ENCODE measurements at regions not wholly inside any gene's neighbourhood (a gene's known extent, or its start where the extent isn't known, plus 50 kb on each side); places are given as distances from the start of the nearest gene placed in this dataset.

DNA sequence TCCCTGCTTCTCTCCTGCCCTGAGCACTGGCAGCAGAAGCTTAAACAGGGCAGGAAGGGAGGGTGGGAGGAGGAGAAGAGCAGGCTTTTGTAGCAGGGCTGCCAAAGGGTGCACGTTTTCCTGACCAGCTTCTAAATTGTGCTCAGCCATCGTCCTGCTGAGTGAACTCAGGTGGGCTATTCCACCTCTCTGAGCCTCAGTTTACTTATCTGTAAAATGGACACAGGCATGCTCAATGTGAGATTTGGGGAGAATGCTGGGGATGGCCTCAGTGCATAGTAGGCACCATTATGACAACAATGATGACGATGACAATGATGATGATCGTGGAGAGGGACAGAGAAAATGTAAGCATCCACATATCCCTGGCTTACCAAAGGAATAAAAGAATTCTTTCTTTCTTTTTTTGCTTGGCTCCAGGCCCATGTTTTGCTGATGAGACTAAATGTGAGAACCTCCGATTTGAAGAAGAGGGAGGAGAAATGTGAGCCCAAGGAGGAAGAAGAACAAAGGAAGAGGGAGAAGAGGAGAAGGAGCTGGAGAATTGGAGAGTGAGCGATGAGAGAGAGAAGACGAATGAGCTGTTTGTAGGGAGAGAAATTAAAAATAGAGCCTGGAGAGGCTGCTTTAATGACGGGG, 105.5 kb upstream of the MYL2 start:
- Histone ChIP-seq H3K36me3 (no peaks in the 10 kb centered on the region), H3K27me3 (peaks cover 83% of the 10 kb centered on the region), H3K27ac (no peak overlapping the region), H3K4me3 (no peak overlapping the region), H3K4me1 (no peaks in the 10 kb centered on the region), H3K9me3 (no peaks in the 10 kb centered on the region)
- TF ChIP-seq POLR2A (IDR thresholded peaks at IDR 0.05) = no peak
- TF ChIP-seq CTCF (IDR thresholded peaks at IDR 0.05) = no peak
- no peak for TF ChIP-seq EP300 (IDR thresholded peaks at IDR 0.05)
- no peak for TF ChIP-seq POLR2AphosphoS5 (IDR thresholded peaks at IDR 0.05)
- 45% methylated on average over 8 of the region's 8 CpGs for WGBS
- no peak for DNase-seq (ENCODE audit: low spot score in 2 of 2)

DNA sequence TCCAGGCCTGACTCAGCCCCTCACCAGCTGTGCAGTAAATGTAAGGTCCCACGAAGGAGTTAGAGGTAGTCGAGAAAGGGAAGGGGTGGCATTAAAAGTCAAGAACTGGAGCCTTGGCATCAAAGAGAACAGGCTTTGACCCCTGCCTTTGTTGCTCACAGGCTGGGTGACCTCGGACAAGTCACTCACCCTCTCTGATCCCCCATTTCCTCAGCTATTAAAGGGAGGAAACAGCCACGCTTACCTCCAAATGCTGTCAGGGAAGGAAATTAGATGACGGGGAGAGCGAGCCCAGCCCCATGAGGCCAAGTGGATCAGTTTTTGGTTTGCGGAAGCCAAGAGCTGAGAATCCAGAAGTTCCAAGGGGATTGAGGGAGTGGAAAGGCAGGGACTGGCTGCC, 104.9 kb upstream of the MYL2 start:
- Histone ChIP-seq H3K9me3 (no peaks in the 10 kb centered on the region), H3K27me3 (peaks cover 81% of the 10 kb centered on the region), H3K27ac (no peak overlapping the region)

DNA sequence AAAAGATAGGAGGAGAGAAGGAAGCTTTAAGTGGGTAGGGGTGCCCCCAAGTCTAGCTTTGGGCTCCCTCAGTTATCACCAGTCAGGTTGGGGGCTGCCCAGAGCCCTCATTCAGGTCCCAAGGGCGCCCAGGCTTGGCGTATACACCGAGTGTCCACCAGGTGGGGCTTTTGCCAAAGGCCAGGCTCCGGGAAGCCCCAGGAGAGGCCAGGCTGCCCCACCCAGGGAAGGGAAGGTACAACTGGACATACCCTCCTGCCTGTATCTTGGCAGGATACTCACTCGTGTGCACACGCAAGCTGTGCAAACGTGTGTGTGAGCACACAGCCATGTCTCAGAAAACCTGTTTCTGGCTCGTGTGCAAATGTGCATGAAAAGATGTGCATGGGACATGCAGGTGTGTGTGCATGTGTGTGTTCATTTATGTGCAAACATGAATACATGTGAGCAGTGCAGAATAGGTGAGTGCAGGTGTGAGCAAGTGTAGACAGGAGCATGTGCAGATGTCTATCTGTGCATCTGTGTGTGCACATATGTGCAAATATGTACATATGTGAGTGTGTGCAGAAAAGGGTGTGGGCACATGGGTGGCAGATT, 103.9 kb upstream of the MYL2 start:
- Histone ChIP-seq H3K4me1 (no peaks in the 10 kb centered on the region), H3K27ac (no peak overlapping the region), H3K9me3 (no peaks in the 10 kb centered on the region), H3K27me3 (peaks cover 76% of the 10 kb centered on the region), H3K36me3 (no peaks in the 10 kb centered on the region), H3K4me3 (no peak overlapping the region)
- 6% methylated on average over 8 of the region's 8 CpGs for WGBS
- DNase-seq (ENCODE audit: low spot score in 2 of 2) = no peak
- TF ChIP-seq CTCF (IDR thresholded peaks at IDR 0.05) (peak; percentile 1 to 50), POLR2A (IDR thresholded peaks at IDR 0.05) (no peak)

More for the DNA sequence above, 104.9 kb upstream of the MYL2 start:
- 71% methylated on average over 7 of the region's 7 CpGs for WGBS
- TF ChIP-seq POLR2AphosphoS5 (IDR thresholded peaks at IDR 0.05) (no peak), CTCF (IDR thresholded peaks at IDR 0.05) (no peak), EP300 (IDR thresholded peaks at IDR 0.05) (no peak), POLR2A (IDR thresholded peaks at IDR 0.05) (no peak)
- DNase-seq (ENCODE audit: low spot score in 2 of 2) = no peak
- Histone ChIP-seq H3K36me3 (no peaks in the 10 kb centered on the region), H3K4me1 (no peaks in the 10 kb centered on the region), H3K4me3 (no peak overlapping the region)

DNA sequence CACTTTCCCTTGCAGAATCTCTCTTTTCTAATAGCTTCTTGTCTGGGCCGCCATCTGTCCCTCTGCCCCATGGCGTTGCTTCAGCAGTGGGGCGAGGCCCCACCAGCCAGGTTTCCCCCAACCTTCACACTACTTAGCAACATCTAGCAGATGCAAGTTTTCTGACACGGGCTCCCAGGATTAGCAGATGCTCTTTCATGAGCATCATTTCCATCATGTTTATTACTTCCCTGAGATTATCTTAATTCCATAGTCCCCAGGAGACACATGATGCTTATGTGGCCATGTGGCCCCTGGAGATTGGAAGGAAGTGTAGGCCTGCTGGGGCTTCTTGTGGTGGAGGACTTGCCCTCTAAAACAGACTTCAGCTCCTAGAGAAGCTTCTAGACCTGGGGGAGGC, 102.0 kb upstream of the MYL2 start:
- Histone ChIP-seq H3K27me3 (peaks cover 75% of the 10 kb centered on the region), H3K27ac (no peak overlapping the region), H3K36me3 (no peaks in the 10 kb centered on the region), H3K4me1 (no peaks in the 10 kb centered on the region), H3K9me3 (no peaks in the 10 kb centered on the region), H3K4me3 (no peak overlapping the region)
- DNase-seq (ENCODE audit: low spot score in 2 of 2) = no peak
- 84% methylated on average over 4 of the region's 4 CpGs for WGBS
- TF ChIP-seq EP300 (IDR thresholded peaks at IDR 0.05) (no peak), POLR2A (IDR thresholded peaks at IDR 0.05) (no peak), POLR2AphosphoS5 (IDR thresholded peaks at IDR 0.05) (no peak), CTCF (IDR thresholded peaks at IDR 0.05) (no peak)

DNA sequence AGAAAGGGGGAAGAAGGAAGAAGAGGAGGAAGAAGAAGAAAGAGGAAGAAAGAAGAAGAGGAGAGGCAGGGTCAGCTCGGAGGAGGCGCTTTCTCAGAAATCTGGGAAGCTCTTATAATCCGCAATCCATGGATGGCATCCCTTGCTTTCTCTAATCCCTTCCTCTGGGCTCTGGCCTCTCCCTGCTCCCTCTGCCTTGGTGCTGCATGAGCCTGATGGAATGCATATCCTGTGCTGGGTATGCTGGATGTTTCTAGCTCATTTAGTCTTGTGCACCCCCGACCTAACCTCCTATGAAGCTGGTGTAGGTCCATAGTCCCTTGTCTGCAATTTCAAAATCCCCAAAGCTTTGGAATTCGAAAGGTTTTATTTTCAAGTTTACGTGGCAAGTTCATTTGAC, 94.2 kb upstream of the MYL2 start:
- DNase-seq (ENCODE audit: low spot score in 2 of 2) = no peak
- Histone ChIP-seq H3K36me3 (no peaks in the 10 kb centered on the region), H3K9me3 (no peaks in the 10 kb centered on the region), H3K4me1 (no peaks in the 10 kb centered on the region), H3K27ac (no peak overlapping the region), H3K27me3 (peaks cover 54% of the 10 kb centered on the region), H3K4me3 (no peak overlapping the region)
- 74% methylated on average over 6 of the region's 6 CpGs for WGBS
- TF ChIP-seq POLR2AphosphoS5 (IDR thresholded peaks at IDR 0.05) (no peak), CTCF (IDR thresholded peaks at IDR 0.05) (no peak), EP300 (IDR thresholded peaks at IDR 0.05) (no peak)
